KMS-11 (cell line): ENCODE measurements at regions not wholly inside any gene's neighbourhood (a gene's known extent, or its start where the extent isn't known, plus 50 kb on each side); places are given as distances from the start of the nearest gene placed in this dataset.

ENCODE experiments used
- H2AFZ ChIP-seq: fragments of 200-600 bp; sonication (generic); 2 replicates; pipeline ENCODE4 v1.6.1; 2016; ENCODE audit warnings: antibody characterized with exemption, mixed run types, low read depth
- H3K27ac ChIP-seq: fragments of 200-600 bp; sonication (generic); 2 replicates; pipeline ENCODE4 v1.6.1; 2016; ENCODE audit warnings: mild to moderate bottlenecking, mixed run types
- H3K27me3 ChIP-seq: fragments of 200-600 bp; sonication (generic); 2 replicates; pipeline ENCODE4 v1.6.1; 2017; ENCODE audit warnings: mild to moderate bottlenecking, low read depth, mixed run types, moderate library complexity; ENCODE audit not compliant: insufficient read depth
- H3K36me3 ChIP-seq: fragments of 200-600 bp; sonication (generic); 2 replicates; pipeline ENCODE4 v1.6.1; 2017; ENCODE audit warnings: mild to moderate bottlenecking, mixed run types; ENCODE audit not compliant: insufficient read depth
- H3K4me1 ChIP-seq: fragments of 200-600 bp; sonication (generic); 2 replicates; pipeline ENCODE4 v1.6.1; 2016; ENCODE audit warnings: mild to moderate bottlenecking, low read depth, mixed run types; ENCODE audit not compliant: poor library complexity, severe bottlenecking
- H3K4me2 ChIP-seq: fragments of 200-600 bp; sonication (generic); 2 replicates; pipeline ENCODE4 v1.7.0; 2016; ENCODE audit warnings: mild to moderate bottlenecking, mixed run types
- H3K4me3 ChIP-seq: fragments of 200-600 bp; sonication (generic); IDR thresholded peaks from 2 replicates; pipeline ENCODE4 v1.6.1; 2017; ENCODE audit warnings: low read depth, low read length, mixed read lengths; ENCODE audit not compliant: insufficient read depth
- H3K79me2 ChIP-seq: fragments of 200-600 bp; sonication (generic); 2 replicates; pipeline ENCODE4 v1.6.1; 2016; ENCODE audit warnings: low read depth, mixed run types; ENCODE audit not compliant: insufficient read depth
- H3K9ac ChIP-seq: fragments of 200-600 bp; sonication (generic); 2 replicates; pipeline ENCODE4 v1.6.1; 2016; ENCODE audit warnings: mild to moderate bottlenecking, mixed run types
- H4K20me1 ChIP-seq: fragments of 200-600 bp; sonication (generic); 2 replicates; pipeline ENCODE4 v1.6.1; 2016; ENCODE audit warnings: mild to moderate bottlenecking, mixed run types; ENCODE audit not compliant: insufficient read depth
- TF ChIP-seq, protein P1 (sequence below): fragments of 200-600 bp; sonication (generic); conservative IDR thresholded peaks from 2 replicates; pipeline ENCODE4 v1.6.1; 2017; ENCODE audit warnings: low read depth, mild to moderate bottlenecking, antibody characterized with exemption, low read length, moderate library complexity, mixed read lengths

DNA sequence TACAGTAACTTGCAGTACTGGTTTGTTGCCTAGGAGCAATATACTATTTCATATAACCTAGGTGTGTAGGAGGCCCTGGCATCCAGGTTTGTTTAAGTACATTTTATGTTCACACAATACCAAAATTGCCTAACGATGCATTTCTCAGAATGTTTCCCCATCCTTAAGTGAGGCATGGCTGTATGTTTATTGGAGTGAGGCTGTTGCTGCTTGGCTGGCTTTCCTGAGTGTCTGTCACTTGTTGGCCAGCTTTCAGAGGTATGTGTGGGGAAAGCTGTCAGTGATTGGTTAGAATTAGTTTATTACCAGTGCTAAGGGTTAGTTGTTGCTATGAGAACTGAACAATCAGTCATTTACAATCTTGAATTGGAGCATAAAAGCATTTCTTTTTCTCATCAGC lies 154.1 kb upstream of the CDH12 start:
- Histone ChIP-seq H3K4me3 (no peak overlapping the region), H2AFZ (no peak overlapping the region), H3K27ac (no peak overlapping the region), H4K20me1 (no peaks in the 10 kb centered on the region), H3K27me3 (no peaks in the 10 kb centered on the region), H3K36me3 (no peaks in the 10 kb centered on the region), H3K79me2 (no peaks in the 10 kb centered on the region), H3K9ac (no peak overlapping the region), H3K4me2 (no peak overlapping the region), H3K4me1 (no peaks in the 10 kb centered on the region)
- TF ChIP-seq, protein P1, sequence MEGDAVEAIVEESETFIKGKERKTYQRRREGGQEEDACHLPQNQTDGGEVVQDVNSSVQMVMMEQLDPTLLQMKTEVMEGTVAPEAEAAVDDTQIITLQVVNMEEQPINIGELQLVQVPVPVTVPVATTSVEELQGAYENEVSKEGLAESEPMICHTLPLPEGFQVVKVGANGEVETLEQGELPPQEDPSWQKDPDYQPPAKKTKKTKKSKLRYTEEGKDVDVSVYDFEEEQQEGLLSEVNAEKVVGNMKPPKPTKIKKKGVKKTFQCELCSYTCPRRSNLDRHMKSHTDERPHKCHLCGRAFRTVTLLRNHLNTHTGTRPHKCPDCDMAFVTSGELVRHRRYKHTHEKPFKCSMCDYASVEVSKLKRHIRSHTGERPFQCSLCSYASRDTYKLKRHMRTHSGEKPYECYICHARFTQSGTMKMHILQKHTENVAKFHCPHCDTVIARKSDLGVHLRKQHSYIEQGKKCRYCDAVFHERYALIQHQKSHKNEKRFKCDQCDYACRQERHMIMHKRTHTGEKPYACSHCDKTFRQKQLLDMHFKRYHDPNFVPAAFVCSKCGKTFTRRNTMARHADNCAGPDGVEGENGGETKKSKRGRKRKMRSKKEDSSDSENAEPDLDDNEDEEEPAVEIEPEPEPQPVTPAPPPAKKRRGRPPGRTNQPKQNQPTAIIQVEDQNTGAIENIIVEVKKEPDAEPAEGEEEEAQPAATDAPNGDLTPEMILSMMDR: no peak

DNA sequence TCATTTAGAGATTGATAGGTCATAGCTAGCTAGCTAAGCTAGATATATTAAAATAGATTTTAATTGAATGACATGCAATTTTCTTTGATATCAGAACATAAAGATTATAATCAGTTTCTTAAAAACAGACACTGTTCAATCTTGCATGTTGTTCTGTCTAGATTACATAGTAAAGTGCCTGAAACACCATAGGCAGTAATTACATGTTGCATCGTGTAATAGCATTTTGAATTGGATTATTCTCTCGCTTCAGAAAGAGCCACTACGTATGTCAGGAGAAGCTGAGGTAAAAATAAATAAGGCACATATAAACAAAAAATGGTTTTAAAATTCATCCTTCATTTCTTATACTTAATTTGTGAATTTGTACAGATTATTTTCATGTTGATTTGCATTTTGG lies 148.0 kb upstream of the CDH12 start:
- no peak overlapping the region for H3K4me3 ChIP-seq
- TF ChIP-seq, protein P1: no peak
- H3K27ac ChIP-seq: no peak overlapping the region
- no peaks in the 10 kb centered on the region for H3K79me2 ChIP-seq
- H3K4me1 ChIP-seq: peaks cover 24% of the 10 kb centered on the region
- no peak overlapping the region for H2AFZ ChIP-seq
- no peaks in the 10 kb centered on the region for H4K20me1 ChIP-seq
- H3K36me3 ChIP-seq: no peaks in the 10 kb centered on the region
- H3K9ac ChIP-seq: no peak overlapping the region
- H3K4me2 ChIP-seq: no peak overlapping the region
- no peaks in the 10 kb centered on the region for H3K27me3 ChIP-seq

DNA sequence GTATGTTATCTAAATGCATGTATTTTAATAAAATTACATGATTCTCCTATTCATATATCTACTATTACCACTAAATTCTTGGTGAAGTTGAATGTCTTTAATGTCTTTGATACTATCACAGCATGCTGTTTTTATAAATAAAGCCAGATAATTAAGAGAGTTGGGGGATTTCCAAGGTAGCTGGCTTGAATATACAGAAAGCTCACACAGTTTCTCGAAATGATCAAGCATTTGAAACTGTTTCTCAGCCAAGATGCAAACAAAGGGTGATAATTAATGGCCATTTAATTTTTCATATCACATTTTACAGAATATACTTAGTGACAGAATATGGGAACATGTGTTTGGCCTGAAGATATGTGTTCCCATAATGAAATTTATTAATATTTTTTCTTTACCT lies 145.6 kb upstream of the CDH12 start:
- Histone ChIP-seq H3K4me1 (peaks cover 24% of the 10 kb centered on the region), H3K27me3 (no peaks in the 10 kb centered on the region), H3K27ac (peak overlapping the region; percentile 0; the same call in 1 of the 2 replicates), H3K79me2 (no peaks in the 10 kb centered on the region), H3K36me3 (no peaks in the 10 kb centered on the region), H3K9ac (no peak overlapping the region), H3K4me3 (no peak overlapping the region), H4K20me1 (no peaks in the 10 kb centered on the region), H2AFZ (no peak overlapping the region), H3K4me2 (peak overlapping the region; percentile 19)
- TF ChIP-seq, protein P1: no peak

DNA sequence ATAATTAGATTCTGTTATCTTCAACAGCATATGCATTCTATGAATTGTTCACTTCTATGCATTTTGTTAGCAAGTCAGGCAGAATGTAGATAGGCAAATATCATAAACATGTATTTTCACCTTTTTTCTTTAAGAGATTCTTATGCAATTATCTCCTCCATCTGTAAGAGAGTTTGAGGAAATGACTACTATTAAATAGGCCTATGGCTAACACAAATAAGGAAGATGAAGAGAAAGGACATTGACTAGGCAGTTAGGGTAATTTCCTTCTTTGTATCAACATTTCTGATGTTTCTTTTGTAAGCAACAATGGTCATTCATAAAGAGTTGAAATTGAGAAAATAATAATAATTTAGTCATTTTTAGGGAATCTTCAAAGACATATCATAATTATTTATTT lies 145.2 kb upstream of the CDH12 start:
- no peaks in the 10 kb centered on the region for H4K20me1 ChIP-seq
- H3K4me3 ChIP-seq: no peak overlapping the region
- TF ChIP-seq, protein P1: no peak
- peaks cover 24% of the 10 kb centered on the region for H3K4me1 ChIP-seq
- no peaks in the 10 kb centered on the region for H3K27me3 ChIP-seq
- no peaks in the 10 kb centered on the region for H3K36me3 ChIP-seq
- H3K9ac ChIP-seq: no peak overlapping the region
- peak overlapping the region; percentile 19; the same call in 1 of the 2 replicates for H3K4me2 ChIP-seq
- H3K79me2 ChIP-seq: no peaks in the 10 kb centered on the region
- peak overlapping the region; percentile 0; the same call in 1 of the 2 replicates for H3K27ac ChIP-seq
- no peak overlapping the region for H2AFZ ChIP-seq
